Natural killer cell treated with Interleukin-12 subunit alpha and Interleukin-12 subunit beta and Interleukin-15 and Interleukin-18, amount 100 ng/mL, for 72 hours (primary cell): ENCODE measurements at regions not wholly inside any gene's neighbourhood (a gene's known extent, or its start where the extent isn't known, plus 50 kb on each side); places are given as distances from the start of the nearest gene placed in this dataset.
"Not testable (repeated sequence)": the region's sequence is repeated elsewhere in the genome, so short reads cannot be mapped to it uniquely, and the experiment has no call there.

ENCODE experiments used
- ATAC-seq, 2 donors: fragments of 150-1000 bp; cut with Tn5 transposase in 1 of 2; sonication (Bioruptor Pico), chemical (Tn5 transposase) in 1 of 2; 2 replicates each; pipeline ENCODE4 v1.10.0; 2021
- DNase-seq: peaks from one replicate; pipeline ENCODE4 v3.0.0; 2022; ENCODE audit warnings: low spot score
- H3K27ac Mint-ChIP-seq, 2 donors: 1 replicate in 1 of 2; 2 replicates in 1 of 2; pipeline ENCODE4 v1.8.0; 2022; ENCODE audit warnings: mixed read lengths in 2 of 2, mild to moderate bottlenecking in 1 of 2, moderate library complexity in 1 of 2
- H3K27me3 Mint-ChIP-seq, 2 donors: 1 replicate in 1 of 2; 2 replicates in 1 of 2; pipeline ENCODE4 v1.8.0; 2022; ENCODE audit warnings: mixed read lengths in 2 of 2
- H3K36me3 Mint-ChIP-seq: one replicate; pipeline ENCODE4 v1.8.0; 2022; ENCODE audit warnings: mixed read lengths
- H3K4me1 Mint-ChIP-seq, 2 donors: 1 replicate in 1 of 2; 2 replicates in 1 of 2; pipeline ENCODE4 v1.8.0; 2022; ENCODE audit warnings: low read depth in 2 of 2, mixed read lengths in 2 of 2, mild to moderate bottlenecking in 1 of 2
- H3K4me3 Mint-ChIP-seq: one replicate; pipeline ENCODE4 v1.8.0; 2022; ENCODE audit warnings: mixed read lengths
- H3K9me3 Mint-ChIP-seq: 2 replicates; pipeline ENCODE4 v1.8.0; 2022; ENCODE audit warnings: mixed read lengths

DNA sequence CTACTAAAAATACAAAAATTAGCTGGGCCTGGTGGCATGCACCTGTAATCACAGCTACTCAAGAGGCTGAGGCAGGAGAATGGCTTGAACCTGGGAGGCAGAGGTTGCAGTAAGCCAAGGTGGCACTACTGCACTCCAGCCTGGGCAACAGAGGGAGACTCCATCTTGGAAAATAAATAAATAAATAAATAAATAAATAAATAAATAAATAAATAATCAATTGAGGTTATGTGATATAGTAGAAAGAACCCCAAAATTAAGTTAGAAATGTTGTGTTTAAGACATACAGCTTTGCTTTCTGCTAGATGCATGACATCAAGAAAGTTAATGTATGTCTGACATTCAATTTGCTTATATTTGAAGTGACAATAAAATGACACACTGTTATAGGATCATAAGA lies 1277.7 kb upstream of the ADGRL2 start:
- H3K4me1 Mint-ChIP-seq, H3K36me3 Mint-ChIP-seq, ATAC-seq, H3K9me3 Mint-ChIP-seq, H3K4me3 Mint-ChIP-seq, DNase-seq, H3K27me3 Mint-ChIP-seq, H3K27ac Mint-ChIP-seq: not testable (repeated sequence)

DNA sequence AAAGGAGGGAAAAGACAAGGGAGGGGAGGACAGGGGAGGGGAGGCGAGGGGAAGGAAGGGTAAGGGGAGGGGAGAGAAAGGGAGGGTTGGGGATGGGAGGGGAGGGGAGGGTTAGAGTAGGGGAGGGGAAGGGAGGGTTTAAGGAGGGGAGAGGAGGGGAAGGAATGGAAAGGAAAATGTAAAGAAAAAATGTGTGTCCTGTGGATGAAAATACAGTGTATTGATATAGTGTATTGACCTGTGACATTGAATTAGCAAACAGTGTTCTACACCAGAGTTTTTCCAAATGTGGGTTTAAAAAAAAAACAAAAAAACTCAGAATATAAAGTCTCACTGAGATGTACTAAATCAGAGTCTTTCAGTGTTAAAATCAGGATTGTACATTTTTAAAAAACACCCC lies 1279.8 kb upstream of the ADGRL2 start:
- Mint-ChIP-seq H3K36me3 (peaks cover 16% of the 10 kb centered on the region), H3K4me1 (no peaks in the 10 kb centered on the region), H3K27me3 (no peaks in the 10 kb centered on the region), H3K4me3 (no peak overlapping the region), H3K27ac (no peak overlapping the region), H3K9me3 (peaks cover 18% of the 10 kb centered on the region)
- ATAC-seq (no peak), DNase-seq (no peak)

DNA sequence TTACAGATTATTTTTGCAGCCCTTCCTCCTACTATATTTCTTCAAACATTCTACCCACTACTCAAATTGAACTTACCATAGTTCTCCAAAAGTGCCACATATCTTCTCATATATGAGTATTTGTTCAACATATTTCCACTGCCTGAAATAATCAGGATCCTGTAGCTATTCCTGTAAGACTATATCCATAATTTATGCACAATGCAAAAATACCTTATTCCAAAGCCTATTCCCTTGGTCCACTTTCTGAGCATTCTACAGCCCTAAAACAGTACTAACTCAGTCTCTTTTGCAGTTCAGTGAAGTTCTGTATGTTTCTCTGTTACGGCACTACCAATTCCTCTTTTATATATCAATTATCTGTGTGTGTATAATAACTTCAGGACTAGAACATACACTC lies 1283.7 kb upstream of the ADGRL2 start:
- no peaks in the 10 kb centered on the region for H3K27me3 Mint-ChIP-seq

DNA sequence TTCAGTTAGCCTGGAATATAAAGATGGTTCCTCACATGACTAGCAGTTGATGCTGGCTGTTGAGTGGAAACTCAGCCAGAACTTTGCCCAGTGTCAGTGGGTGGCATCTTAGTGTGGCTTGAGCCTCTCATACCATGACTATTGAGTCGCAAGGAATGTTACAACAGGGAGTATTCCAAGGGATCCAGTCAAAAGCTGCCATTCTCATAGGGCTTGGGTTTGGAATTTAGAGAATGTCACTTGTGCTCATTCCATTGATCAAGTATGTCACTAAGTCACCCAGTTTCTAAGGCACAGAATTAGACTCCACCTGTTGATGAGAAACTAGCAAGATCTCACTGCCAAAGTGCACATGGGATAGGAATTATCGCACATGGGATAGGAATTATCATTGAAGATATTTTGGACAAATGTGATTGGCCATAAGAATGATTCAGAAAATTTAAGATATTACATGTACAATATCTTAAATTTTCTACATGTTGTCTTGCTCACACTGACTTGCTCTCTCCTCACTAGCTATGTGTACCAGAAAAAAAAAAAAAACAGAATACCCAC lies 1290.7 kb upstream of the ADGRL2 start:
- ATAC-seq (no peak), DNase-seq (no peak)
- no peak overlapping the region for H3K4me3 Mint-ChIP-seq
- no peaks in the 10 kb centered on the region for H3K27me3 Mint-ChIP-seq
- peaks cover 3% of the 10 kb centered on the region for H3K9me3 Mint-ChIP-seq
- no peaks in the 10 kb centered on the region for H3K36me3 Mint-ChIP-seq
- H3K27ac Mint-ChIP-seq: no peak overlapping the region
- H3K4me1 Mint-ChIP-seq: no peaks in the 10 kb centered on the region

More for the DNA sequence above, 1283.7 kb upstream of the ADGRL2 start:
- Mint-ChIP-seq H3K4me3 (no peak overlapping the region), H3K9me3 (peaks cover 16% of the 10 kb centered on the region), H3K36me3 (peaks cover 19% of the 10 kb centered on the region), H3K4me1 (no peaks in the 10 kb centered on the region), H3K27ac (no peak overlapping the region)
- DNase-seq (no peak), ATAC-seq (no peak)

DNA sequence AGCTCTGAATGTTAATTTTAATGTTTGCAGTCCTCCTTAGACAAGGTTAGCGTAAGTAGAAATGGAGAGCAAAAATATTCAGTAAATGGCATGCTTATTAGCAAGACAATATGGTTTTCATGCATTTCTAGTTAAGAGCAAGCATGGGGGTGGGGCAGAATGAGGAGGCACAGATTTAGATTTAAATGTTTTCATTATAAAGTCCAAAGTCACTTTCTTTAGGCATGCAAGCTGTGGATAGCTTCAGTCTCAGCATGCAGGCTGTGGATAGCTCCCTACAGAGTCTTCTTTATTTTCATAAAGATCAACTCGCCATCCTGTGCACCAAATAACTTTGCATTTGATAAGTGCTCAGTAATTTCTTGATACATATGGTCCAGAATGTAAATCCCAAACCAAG lies 1294.5 kb upstream of the ADGRL2 start:
- Mint-ChIP-seq H3K4me3 (no peak overlapping the region), H3K4me1 (no peaks in the 10 kb centered on the region), H3K9me3 (peaks cover 13% of the 10 kb centered on the region), H3K36me3 (no peaks in the 10 kb centered on the region), H3K27me3 (no peaks in the 10 kb centered on the region), H3K27ac (no peak overlapping the region)
- no peak for ATAC-seq
- no peak for DNase-seq

DNA sequence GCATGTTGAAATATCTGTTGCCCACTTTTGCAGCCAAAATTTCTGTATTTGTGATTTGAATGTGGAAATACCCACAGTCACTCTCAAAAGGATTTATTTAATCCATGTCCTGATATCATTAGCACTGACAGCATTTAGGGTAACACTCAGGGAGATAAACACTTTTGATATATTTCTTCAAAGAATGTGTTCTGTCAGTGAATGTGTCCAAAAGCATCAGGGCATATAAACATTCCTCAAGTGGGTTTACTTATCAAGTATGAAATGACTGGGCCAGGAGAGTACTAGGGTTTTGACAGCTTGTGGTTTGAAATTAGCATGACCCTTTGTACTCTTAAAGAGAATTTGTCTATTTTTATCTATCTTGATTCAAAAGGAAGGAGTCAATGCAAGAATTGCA lies 1302.1 kb upstream of the ADGRL2 start:
- no peaks in the 10 kb centered on the region for H3K36me3 Mint-ChIP-seq
- H3K4me3 Mint-ChIP-seq: no peak overlapping the region
- no peak overlapping the region for H3K27ac Mint-ChIP-seq
- ATAC-seq: no peak
- no peaks in the 10 kb centered on the region for H3K27me3 Mint-ChIP-seq
- H3K9me3 Mint-ChIP-seq: peaks cover 7% of the 10 kb centered on the region
- no peaks in the 10 kb centered on the region for H3K4me1 Mint-ChIP-seq
- no peak for DNase-seq

DNA sequence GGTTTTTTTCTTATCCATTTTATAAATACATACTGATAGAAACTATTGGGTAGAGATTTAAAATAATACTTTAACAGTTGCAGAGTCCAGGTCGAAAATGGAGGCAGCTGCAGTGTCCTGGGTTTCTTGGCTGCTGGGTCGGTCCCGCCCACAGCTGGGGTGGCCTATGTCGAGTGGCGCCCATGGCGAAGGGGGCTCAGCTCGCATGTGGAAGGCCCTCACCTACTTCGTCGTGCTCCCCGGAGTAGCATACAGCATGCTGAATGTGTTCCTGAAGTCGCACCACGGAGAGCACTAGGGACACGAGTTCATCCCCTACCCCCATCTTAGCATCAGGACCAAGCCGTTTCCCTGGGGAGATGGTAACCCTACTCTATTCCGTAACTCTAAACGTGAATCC lies 1304.9 kb upstream of the ADGRL2 start:
- Mint-ChIP-seq H3K4me1 (no peaks in the 10 kb centered on the region), H3K36me3 (no peaks in the 10 kb centered on the region), H3K9me3 (no peaks in the 10 kb centered on the region), H3K27me3 (no peaks in the 10 kb centered on the region), H3K4me3 (no peak overlapping the region), H3K27ac (no peak overlapping the region)
- DNase-seq (no peak), ATAC-seq (no peak)

DNA sequence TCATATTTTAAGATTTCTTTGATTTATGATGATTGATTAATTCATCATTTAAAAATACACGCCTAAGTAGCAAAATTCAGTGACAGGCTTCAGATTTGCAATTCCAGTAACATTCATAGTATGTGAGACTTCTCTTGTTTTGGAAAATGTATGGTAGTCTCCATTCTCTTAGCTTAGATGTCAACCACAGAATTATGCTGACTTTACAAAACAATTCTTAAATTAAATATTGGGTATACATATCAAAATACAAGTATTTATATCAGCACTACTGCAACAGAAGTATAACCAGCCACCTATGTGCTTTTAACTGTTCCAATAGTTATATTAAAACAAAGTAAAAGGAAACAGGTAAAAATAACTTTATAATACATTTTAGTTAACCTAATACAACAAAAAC lies 1328.6 kb upstream of the ADGRL2 start:
- DNase-seq (no peak), ATAC-seq (no peak)
- Mint-ChIP-seq H3K4me3 (no peak overlapping the region), H3K27me3 (no peaks in the 10 kb centered on the region), H3K27ac (no peak overlapping the region), H3K9me3 (peaks cover 12% of the 10 kb centered on the region), H3K4me1 (no peaks in the 10 kb centered on the region), H3K36me3 (no peaks in the 10 kb centered on the region)

DNA sequence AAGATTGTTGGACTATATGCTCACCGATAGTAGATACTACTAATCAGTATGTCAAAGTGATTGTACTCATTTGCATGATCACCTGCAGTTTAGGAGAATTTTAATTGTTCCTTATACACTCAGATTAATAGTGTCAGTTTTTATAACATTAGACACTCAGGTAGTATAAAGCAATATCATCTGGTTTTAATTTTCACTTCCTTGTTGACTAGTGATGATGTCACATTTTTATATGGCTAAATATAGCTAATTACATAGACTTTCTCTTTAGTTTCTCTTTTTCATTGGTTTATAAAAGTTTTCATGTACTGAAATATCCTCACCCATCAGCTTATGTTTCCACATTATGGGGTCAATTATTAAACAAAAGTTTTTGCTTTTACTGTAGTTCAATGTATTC lies 1332.4 kb upstream of the ADGRL2 start:
- H3K4me1 Mint-ChIP-seq: no peaks in the 10 kb centered on the region
- no peaks in the 10 kb centered on the region for H3K27me3 Mint-ChIP-seq
- no peaks in the 10 kb centered on the region for H3K36me3 Mint-ChIP-seq
- no peak for ATAC-seq
- H3K4me3 Mint-ChIP-seq: no peak overlapping the region
- H3K9me3 Mint-ChIP-seq: peaks cover 9% of the 10 kb centered on the region
- H3K27ac Mint-ChIP-seq: no peak overlapping the region
- DNase-seq: no peak

DNA sequence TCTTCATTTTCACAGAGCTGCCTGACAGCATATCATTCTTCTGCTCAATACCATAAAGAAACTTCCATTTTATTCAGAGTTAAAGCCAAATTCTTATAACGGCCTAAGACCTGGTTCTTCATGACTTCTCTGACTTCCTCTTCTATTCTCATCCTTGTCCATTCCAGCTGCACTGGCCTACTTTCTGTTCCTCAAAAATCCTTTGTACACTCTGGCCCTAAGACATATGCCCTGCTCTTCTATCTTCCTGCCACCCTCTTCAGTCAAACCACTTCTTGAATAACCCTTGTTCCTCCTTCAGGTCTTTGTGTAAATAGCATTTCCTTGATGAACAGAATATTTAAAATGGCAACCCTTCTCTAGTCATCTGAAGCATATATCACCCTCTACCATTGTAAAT lies 1338.7 kb upstream of the ADGRL2 start:
- Mint-ChIP-seq H3K4me3 (no peak overlapping the region), H3K36me3 (peaks cover 9% of the 10 kb centered on the region), H3K27me3 (no peaks in the 10 kb centered on the region), H3K9me3 (peaks cover 13% of the 10 kb centered on the region), H3K27ac (no peak overlapping the region), H3K4me1 (no peaks in the 10 kb centered on the region)
- DNase-seq (no peak), ATAC-seq (no peak)

DNA sequence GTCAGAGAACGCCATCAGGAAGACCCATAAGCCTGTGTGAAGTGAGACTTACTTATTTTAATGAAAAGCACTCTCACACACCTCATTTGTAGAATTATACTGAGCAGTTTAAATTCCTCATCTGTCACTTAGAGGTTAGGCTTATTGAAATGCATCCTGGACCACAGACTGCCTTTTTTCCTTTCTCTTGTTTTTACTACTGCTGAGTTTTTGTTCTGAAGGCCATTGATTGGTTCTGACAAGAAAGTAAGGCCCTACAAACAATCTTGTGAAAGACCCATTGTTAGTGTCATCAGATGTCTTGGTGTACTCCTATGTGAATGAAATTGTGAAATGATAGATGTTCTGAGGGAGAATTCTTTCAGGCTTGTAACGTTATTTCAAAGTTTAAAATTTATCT lies 1343.3 kb upstream of the ADGRL2 start:
- no peaks in the 10 kb centered on the region for H3K4me1 Mint-ChIP-seq
- no peaks in the 10 kb centered on the region for H3K27me3 Mint-ChIP-seq
- ATAC-seq: no peak
- H3K27ac Mint-ChIP-seq: no peak overlapping the region
- DNase-seq: no peak
- peaks cover 9% of the 10 kb centered on the region for H3K9me3 Mint-ChIP-seq
- H3K36me3 Mint-ChIP-seq: peaks cover 9% of the 10 kb centered on the region
- no peak overlapping the region for H3K4me3 Mint-ChIP-seq

DNA sequence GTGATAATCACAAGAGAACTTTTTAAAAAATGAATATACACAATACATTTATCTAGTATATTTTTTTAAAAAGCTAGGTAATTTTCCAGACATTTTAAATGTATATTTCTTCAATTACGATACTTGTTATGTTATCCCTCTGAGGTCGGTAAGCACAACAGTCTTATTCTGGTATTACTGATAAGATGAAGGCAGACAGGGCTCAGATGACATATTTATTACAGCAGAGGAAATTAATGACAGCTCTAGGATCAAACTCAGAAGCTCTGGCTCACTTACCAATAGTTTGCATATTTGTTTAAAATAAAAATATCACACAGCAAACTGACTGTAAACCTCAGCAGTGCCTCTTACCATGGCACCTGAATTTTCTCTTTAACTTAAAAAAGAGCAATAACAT lies 1347.0 kb upstream of the ADGRL2 start:
- peaks cover 9% of the 10 kb centered on the region for H3K9me3 Mint-ChIP-seq
- no peak for ATAC-seq
- no peaks in the 10 kb centered on the region for H3K4me1 Mint-ChIP-seq
- peaks cover 7% of the 10 kb centered on the region for H3K36me3 Mint-ChIP-seq
- DNase-seq: no peak
- no peak overlapping the region for H3K27ac Mint-ChIP-seq
- no peak overlapping the region for H3K4me3 Mint-ChIP-seq
- no peaks in the 10 kb centered on the region for H3K27me3 Mint-ChIP-seq

DNA sequence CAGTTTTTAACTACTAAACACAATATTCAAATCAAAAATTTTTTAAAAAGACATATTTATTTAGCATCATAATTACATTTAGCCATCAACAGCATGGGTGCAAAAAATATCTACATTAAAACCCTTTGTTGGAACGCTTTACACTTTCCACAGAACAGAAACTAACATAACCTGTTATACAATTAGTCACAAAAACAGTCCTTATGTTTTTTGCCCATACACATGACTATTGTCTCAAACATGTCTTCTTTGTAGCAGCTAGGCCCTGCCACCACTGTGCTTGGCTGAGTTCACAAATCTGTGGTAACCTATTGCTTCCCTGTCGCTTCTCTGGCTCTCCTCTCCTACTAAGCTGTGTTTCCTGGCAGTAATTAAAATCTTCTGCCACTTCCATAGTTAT lies 1350.0 kb upstream of the ADGRL2 start:
- DNase-seq: no peak
- no peak for ATAC-seq
- H3K4me3 Mint-ChIP-seq: no peak overlapping the region
- H3K36me3 Mint-ChIP-seq: peaks cover 10% of the 10 kb centered on the region
- peaks cover 5% of the 10 kb centered on the region for H3K9me3 Mint-ChIP-seq
- H3K27ac Mint-ChIP-seq: no peak overlapping the region
- H3K27me3 Mint-ChIP-seq: no peaks in the 10 kb centered on the region
- H3K4me1 Mint-ChIP-seq: no peaks in the 10 kb centered on the region

DNA sequence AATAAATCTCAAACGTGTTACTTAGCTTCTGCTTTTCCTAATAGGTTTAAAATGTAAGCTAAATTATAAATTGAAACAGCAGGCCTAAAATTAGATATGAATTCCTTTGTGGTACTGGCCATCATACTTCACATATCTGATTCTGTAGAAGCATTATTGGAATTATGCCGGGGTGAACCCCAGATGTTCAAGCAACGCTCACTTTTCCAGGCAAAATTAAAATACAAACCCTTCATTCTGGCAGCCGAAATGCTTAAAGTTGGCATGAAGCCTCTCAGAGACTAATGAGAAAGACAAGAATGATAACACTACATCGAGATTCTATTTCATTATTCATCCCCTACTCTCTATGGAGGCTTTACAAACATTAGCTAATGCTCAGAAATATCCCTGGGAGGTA lies 1352.7 kb upstream of the ADGRL2 start:
- peaks cover 12% of the 10 kb centered on the region for H3K9me3 Mint-ChIP-seq
- H3K27ac Mint-ChIP-seq: no peak overlapping the region
- DNase-seq (no peak), ATAC-seq (no peak)
- H3K4me3 Mint-ChIP-seq: no peak overlapping the region
- no peaks in the 10 kb centered on the region for H3K4me1 Mint-ChIP-seq
- peaks cover 12% of the 10 kb centered on the region for H3K36me3 Mint-ChIP-seq
- H3K27me3 Mint-ChIP-seq: no peaks in the 10 kb centered on the region

DNA sequence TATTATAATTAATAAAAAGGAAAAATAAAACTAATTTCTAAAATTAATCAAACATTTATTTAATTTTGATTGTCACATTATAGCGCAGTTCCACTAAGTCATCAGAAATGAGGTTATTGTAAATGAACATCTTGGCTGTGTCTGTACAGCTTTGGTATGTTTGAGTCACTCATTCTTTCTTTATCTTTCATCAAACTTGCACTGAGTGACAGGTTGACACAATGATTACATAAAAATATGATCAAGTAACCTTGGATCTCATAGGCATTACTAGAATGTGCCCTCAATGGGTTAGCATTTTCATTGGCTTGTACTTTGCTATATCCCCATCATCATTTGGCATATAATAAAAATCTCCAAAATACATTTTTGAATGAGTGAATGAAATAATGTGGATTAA lies 1353.2 kb upstream of the ADGRL2 start:
- H3K9me3 Mint-ChIP-seq: peaks cover 14% of the 10 kb centered on the region
- ATAC-seq (no peak), DNase-seq (no peak)
- no peak overlapping the region for H3K4me3 Mint-ChIP-seq
- H3K27ac Mint-ChIP-seq: no peak overlapping the region
- H3K4me1 Mint-ChIP-seq: no peaks in the 10 kb centered on the region
- H3K36me3 Mint-ChIP-seq: peaks cover 12% of the 10 kb centered on the region
- H3K27me3 Mint-ChIP-seq: no peaks in the 10 kb centered on the region
